Activated CD4-positive, alpha-beta T cell treated with anti-CD3 and anti-CD28 coated beads, Interleukin-2, amount 10 ng/mL, durations not matched to agents 7 days and 5 days (primary cell): ENCODE measurements at regions not wholly inside any gene's neighbourhood (a gene's known extent, or its start where the extent isn't known, plus 50 kb on each side); places are given as distances from the start of the nearest gene placed in this dataset.

Source experiments
- CTCF ChIA-PET: fragments of 350-600 bp; sonication (Branson Sonifier 250); formaldehyde crosslinking; loops from one replicate; lab custom pipeline; 2021; ENCODE audit warnings: antibody characterized with exemption; lab: Charles Lee
- POLR2A ChIA-PET: fragments of 350-600 bp; sonication (Branson Sonifier 250); formaldehyde crosslinking; loops from one replicate; lab custom pipeline; 2021; ENCODE audit warnings: antibody characterized with exemption; lab: Charles Lee
- DNase-seq: peaks from one replicate; pipeline ENCODE4 v3.0.0-alpha.2; 2020
- H3K27ac Mint-ChIP-seq: one replicate; pipeline ENCODE4 v1.8.0; 2021; ENCODE audit warnings: mild to moderate bottlenecking, moderate library complexity, mixed read lengths
- H3K27me3 Mint-ChIP-seq: one replicate; pipeline ENCODE4 v1.8.0; 2021; ENCODE audit warnings: mixed read lengths
- H3K36me3 Mint-ChIP-seq: one replicate; pipeline ENCODE4 v1.8.0; 2021; ENCODE audit warnings: low read depth, mixed read lengths
- H3K4me1 Mint-ChIP-seq: one replicate; pipeline ENCODE4 v1.8.0; 2021; ENCODE audit warnings: mixed read lengths
- H3K4me3 Mint-ChIP-seq: one replicate; pipeline ENCODE4 v1.8.0; 2021; ENCODE audit warnings: mild to moderate bottlenecking, moderate library complexity, mixed read lengths
- H3K9me3 Mint-ChIP-seq: one replicate; pipeline ENCODE4 v1.8.0; 2021; ENCODE audit warnings: mixed read lengths

GRCh38 chr4:19992471-19993093 is 259.1 kb upstream of the SLIT2 start:
- peaks cover 5% of the 10 kb centered on the region for H3K9me3 Mint-ChIP-seq
- no peak for DNase-seq
- ChIA-PET POLR2A (no interaction called here), CTCF (no interaction called here)
- H3K27me3 Mint-ChIP-seq, result no peaks in the 10 kb centered on the region
- H3K4me1 Mint-ChIP-seq, result no peaks in the 10 kb centered on the region
- no peak overlapping the region for H3K27ac Mint-ChIP-seq
- no peak overlapping the region for H3K4me3 Mint-ChIP-seq
- H3K36me3 Mint-ChIP-seq, result no peaks in the 10 kb centered on the region

- CTCF ChIA-PET, result no interaction called here
- no peaks in the 10 kb centered on the region for H3K36me3 Mint-ChIP-seq
- H3K27me3 Mint-ChIP-seq, result no peaks in the 10 kb centered on the region
- H3K27ac Mint-ChIP-seq, result no peak overlapping the region
- H3K4me3 Mint-ChIP-seq, result no peak overlapping the region
- POLR2A ChIA-PET, result no interaction called here
- peaks cover 8% of the 10 kb centered on the region for H3K9me3 Mint-ChIP-seq
- H3K4me1 Mint-ChIP-seq, result no peaks in the 10 kb centered on the region
- DNase-seq, result no peak
Observed at GRCh38 chr4:19987746-19988145, 264.0 kb upstream of the SLIT2 start.

GRCh38 chr4:19983072-19983471 is 268.6 kb upstream of the SLIT2 start:
- Mint-ChIP-seq H3K9me3 (peaks cover 11% of the 10 kb centered on the region), H3K36me3 (no peaks in the 10 kb centered on the region), H3K27me3 (no peaks in the 10 kb centered on the region), H3K4me1 (no peaks in the 10 kb centered on the region), H3K4me3 (no peak overlapping the region), H3K27ac (no peak overlapping the region)
- no peak for DNase-seq
- POLR2A ChIA-PET, result no interaction called here
- CTCF ChIA-PET, result no interaction called here

- no peaks in the 10 kb centered on the region for H3K27me3 Mint-ChIP-seq
- DNase-seq, result no peak
- no peaks in the 10 kb centered on the region for H3K36me3 Mint-ChIP-seq
- no peaks in the 10 kb centered on the region for H3K4me1 Mint-ChIP-seq
- ChIA-PET CTCF (no interaction called here), POLR2A (no interaction called here)
- peaks cover 13% of the 10 kb centered on the region for H3K9me3 Mint-ChIP-seq
- H3K27ac Mint-ChIP-seq, result no peak overlapping the region
- H3K4me3 Mint-ChIP-seq, result no peak overlapping the region
Observed at GRCh38 chr4:19982556-19982955, 269.1 kb upstream of the SLIT2 start.

GRCh38 chr4:19971829-19972228 is 279.9 kb upstream of the SLIT2 start:
- ChIA-PET POLR2A (no interaction called here), CTCF (no interaction called here)
- H3K36me3 Mint-ChIP-seq, result no peaks in the 10 kb centered on the region
- no peaks in the 10 kb centered on the region for H3K4me1 Mint-ChIP-seq
- no peak for DNase-seq
- H3K27ac Mint-ChIP-seq, result no peak overlapping the region
- H3K27me3 Mint-ChIP-seq, result no peaks in the 10 kb centered on the region
- H3K9me3 Mint-ChIP-seq, result peaks cover 12% of the 10 kb centered on the region
- no peak overlapping the region for H3K4me3 Mint-ChIP-seq

- ChIA-PET POLR2A (no interaction called here), CTCF (interaction anchor here (1.0 kb wide), 1 partner anchor 45 kb away, joined by 4 read pairs; no protein-coding TSS in a partner anchor)
- no peaks in the 10 kb centered on the region for H3K27me3 Mint-ChIP-seq
- DNase-seq, result no peak
- H3K4me3 Mint-ChIP-seq, result no peak overlapping the region
- no peak overlapping the region for H3K27ac Mint-ChIP-seq
- no peaks in the 10 kb centered on the region for H3K4me1 Mint-ChIP-seq
- H3K36me3 Mint-ChIP-seq, result no peaks in the 10 kb centered on the region
- H3K9me3 Mint-ChIP-seq, result peaks cover 7% of the 10 kb centered on the region
Observed at GRCh38 chr4:19969492-19969891, 282.2 kb upstream of the SLIT2 start.

GRCh38 chr4:19961091-19961490 is 290.6 kb upstream of the SLIT2 start:
- POLR2A ChIA-PET, result no interaction called here
- peaks cover 3% of the 10 kb centered on the region for H3K9me3 Mint-ChIP-seq
- H3K4me3 Mint-ChIP-seq, result no peak overlapping the region
- no peak overlapping the region for H3K27ac Mint-ChIP-seq
- no peaks in the 10 kb centered on the region for H3K36me3 Mint-ChIP-seq
- H3K27me3 Mint-ChIP-seq, result no peaks in the 10 kb centered on the region
- no peak for DNase-seq
- no peaks in the 10 kb centered on the region for H3K4me1 Mint-ChIP-seq
- CTCF ChIA-PET, result no interaction called here

- Mint-ChIP-seq H3K4me1 (no peaks in the 10 kb centered on the region), H3K9me3 (no peaks in the 10 kb centered on the region), H3K27ac (no peak overlapping the region), H3K4me3 (no peak overlapping the region), H3K27me3 (no peaks in the 10 kb centered on the region), H3K36me3 (no peaks in the 10 kb centered on the region)
- DNase-seq, result no peak
- ChIA-PET CTCF (no interaction called here), POLR2A (no interaction called here)
Observed at GRCh38 chr4:19958848-19959247, 292.9 kb upstream of the SLIT2 start.

- ChIA-PET CTCF (no interaction called here), POLR2A (no interaction called here)
- Mint-ChIP-seq H3K9me3 (peaks cover 2% of the 10 kb centered on the region), H3K4me1 (no peaks in the 10 kb centered on the region), H3K27ac (no peak overlapping the region), H3K36me3 (no peaks in the 10 kb centered on the region), H3K27me3 (no peaks in the 10 kb centered on the region), H3K4me3 (no peak overlapping the region)
- no peak for DNase-seq
Observed at GRCh38 chr4:19947349-19947748, 304.4 kb upstream of the SLIT2 start.

- POLR2A ChIA-PET, result no interaction called here
- Mint-ChIP-seq H3K27ac (no peak overlapping the region), H3K27me3 (no peaks in the 10 kb centered on the region), H3K9me3 (peaks cover 2% of the 10 kb centered on the region), H3K4me1 (no peaks in the 10 kb centered on the region), H3K4me3 (no peak overlapping the region), H3K36me3 (no peaks in the 10 kb centered on the region)
- CTCF ChIA-PET, result no interaction called here
- DNase-seq, result no peak
Observed at GRCh38 chr4:19945979-19946380, 305.7 kb upstream of the SLIT2 start.

GRCh38 chr4:19945501-19945900 is 306.2 kb upstream of the SLIT2 start:
- H3K27me3 Mint-ChIP-seq, result no peaks in the 10 kb centered on the region
- no peak overlapping the region for H3K4me3 Mint-ChIP-seq
- POLR2A ChIA-PET, result no interaction called here
- H3K4me1 Mint-ChIP-seq, result no peaks in the 10 kb centered on the region
- no peaks in the 10 kb centered on the region for H3K36me3 Mint-ChIP-seq
- DNase-seq, result no peak
- H3K27ac Mint-ChIP-seq, result no peak overlapping the region
- CTCF ChIA-PET, result interaction anchor here (0.6 kb wide), 1 partner anchor 651 kb away, joined by 3 read pairs; no protein-coding TSS in a partner anchor
- H3K9me3 Mint-ChIP-seq, result peaks cover 2% of the 10 kb centered on the region

GRCh38 chr4:19944806-19945205 is 306.9 kb upstream of the SLIT2 start:
- Mint-ChIP-seq H3K27me3 (no peaks in the 10 kb centered on the region), H3K9me3 (peaks cover 2% of the 10 kb centered on the region), H3K36me3 (no peaks in the 10 kb centered on the region), H3K27ac (no peak overlapping the region), H3K4me3 (no peak overlapping the region), H3K4me1 (no peaks in the 10 kb centered on the region)
- no peak for DNase-seq
- CTCF ChIA-PET, result interaction anchor here (0.6 kb wide), 1 partner anchor 650 kb away, joined by 3 read pairs; no protein-coding TSS in a partner anchor
- POLR2A ChIA-PET, result no interaction called here

- POLR2A ChIA-PET, result no interaction called here
- no peak overlapping the region for H3K4me3 Mint-ChIP-seq
- no peak overlapping the region for H3K27ac Mint-ChIP-seq
- CTCF ChIA-PET, result no interaction called here
- peaks cover 2% of the 10 kb centered on the region for H3K9me3 Mint-ChIP-seq
- no peak for DNase-seq
- H3K36me3 Mint-ChIP-seq, result no peaks in the 10 kb centered on the region
- no peaks in the 10 kb centered on the region for H3K4me1 Mint-ChIP-seq
- no peaks in the 10 kb centered on the region for H3K27me3 Mint-ChIP-seq
Observed at GRCh38 chr4:19944251-19944650, 307.5 kb upstream of the SLIT2 start.

- CTCF ChIA-PET, result no interaction called here
- H3K27me3 Mint-ChIP-seq, result no peaks in the 10 kb centered on the region
- no peaks in the 10 kb centered on the region for H3K36me3 Mint-ChIP-seq
- POLR2A ChIA-PET, result no interaction called here
- no peaks in the 10 kb centered on the region for H3K4me1 Mint-ChIP-seq
- H3K9me3 Mint-ChIP-seq, result peaks cover 4% of the 10 kb centered on the region
- DNase-seq, result no peak
- no peak overlapping the region for H3K4me3 Mint-ChIP-seq
- H3K27ac Mint-ChIP-seq, result no peak overlapping the region
Observed at GRCh38 chr4:19941434-19941833, 310.3 kb upstream of the SLIT2 start.
